ENCODE measurements at regions not wholly inside any gene's neighbourhood (a gene's known extent, or its start where the extent isn't known, plus 50 kb on each side); places are given as distances from the start of the nearest gene placed in this dataset.
"Not testable (repeated sequence)": the region's sequence is repeated elsewhere in the genome, so short reads cannot be mapped to it uniquely, and the experiment has no call there.

DNA sequence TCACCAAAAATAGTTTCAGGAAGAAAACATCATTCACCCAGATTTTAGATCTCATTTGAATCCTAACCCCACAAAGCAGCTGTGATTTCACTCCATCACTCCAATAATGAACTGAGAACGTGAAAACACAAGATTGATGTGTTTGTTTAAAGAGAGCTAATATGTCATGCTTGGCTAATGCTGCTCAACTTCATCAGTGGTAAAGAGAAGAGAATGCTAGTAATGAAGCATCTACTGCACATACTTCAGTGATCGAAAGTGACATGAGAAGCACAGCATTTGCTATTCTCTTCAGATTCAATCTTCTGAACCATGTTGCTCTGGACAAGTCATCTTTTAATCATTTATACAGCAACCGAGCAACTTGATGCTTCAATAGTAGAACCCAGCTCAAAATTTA, 874.7 kb downstream of the EFNA5 start:
- Histone ChIP-seq H3K36me3 (ENCODE audit: insufficient read depth, low read length) (no peaks in the 10 kb centered on the region), H3K4me3 (ENCODE audit: low read length in 2 of 2) (no peak overlapping the region), H3K27me3 (ENCODE audit: insufficient read depth, low read length) (no peaks in the 10 kb centered on the region), H3K4me1 (ENCODE audit: insufficient read depth, low read length) (no peaks in the 10 kb centered on the region), H3K9me3 (ENCODE audit: control insufficient read depth in 1 of 2, low read length in 2 of 2) (no peaks in the 10 kb centered on the region), H3K27ac (ENCODE audit: low read depth, low read length) (no peak overlapping the region)
- intact Hi-C loops (cut with micrococcal nuclease): no loop called here
- ChIA-PET CTCF (ENCODE audit: partially characterized antibody) (no interaction called here), POLR2A (ENCODE audit: partially characterized antibody) (no interaction called here)
- peaks cover 0 to 4% (median 2%) of the 10 kb centered on the region in 8 donors for H3K9me3 Mint-ChIP-seq
- H3K27me3 Mint-ChIP-seq: no peaks in the 10 kb centered on the region
- no peaks in the 10 kb centered on the region for H3K36me3 Mint-ChIP-seq
- H3K27ac Mint-ChIP-seq: no peak overlapping the region
- H3K4me1 Mint-ChIP-seq: no peaks in the 10 kb centered on the region
- no peak for DNase-seq
- no peak overlapping the region for H3K4me3 Mint-ChIP-seq

DNA sequence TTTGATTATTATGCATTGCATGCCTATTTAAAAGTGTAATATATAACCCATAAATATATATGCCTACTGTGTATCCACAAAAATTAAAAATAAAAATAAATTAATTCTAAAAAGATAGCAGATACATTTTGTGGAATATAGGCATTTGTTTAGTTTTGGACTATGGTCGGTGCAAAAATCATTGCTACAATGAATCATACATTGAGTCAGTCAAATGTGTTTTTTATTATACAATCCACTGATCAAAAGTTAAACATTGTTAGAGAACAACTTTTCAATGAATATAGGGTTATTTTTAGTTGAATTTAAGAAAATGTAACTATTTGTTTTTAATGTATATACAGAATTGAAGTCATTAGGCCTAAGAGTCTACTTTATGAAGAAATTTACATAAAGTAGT, 885.9 kb downstream of the EFNA5 start:
- Histone ChIP-seq H3K4me3 (ENCODE audit: low read length in 2 of 2) (no peak overlapping the region), H3K4me1 (ENCODE audit: insufficient read depth, low read length) (no peaks in the 10 kb centered on the region), H3K27ac (ENCODE audit: low read depth, low read length) (no peak overlapping the region), H3K36me3 (ENCODE audit: insufficient read depth, low read length) (no peaks in the 10 kb centered on the region), H3K27me3 (ENCODE audit: insufficient read depth, low read length) (no peaks in the 10 kb centered on the region), H3K9me3 (ENCODE audit: control insufficient read depth in 1 of 2, low read length in 2 of 2) (no peaks in the 10 kb centered on the region)
- H3K27me3 Mint-ChIP-seq: no peaks in the 10 kb centered on the region
- H3K27ac Mint-ChIP-seq: no peak overlapping the region
- H3K36me3 Mint-ChIP-seq: no peaks in the 10 kb centered on the region
- POLR2A ChIA-PET (ENCODE audit: partially characterized antibody): no interaction called here
- CTCF ChIA-PET (ENCODE audit: partially characterized antibody): no interaction called here
- H3K4me1 Mint-ChIP-seq: no peaks in the 10 kb centered on the region
- no peak overlapping the region for H3K4me3 Mint-ChIP-seq
- no peak for DNase-seq
- H3K9me3 Mint-ChIP-seq: peaks cover 0 to 12% (median 4%) of the 10 kb centered on the region in 8 donors
- intact Hi-C loops (cut with micrococcal nuclease): no loop called here

DNA sequence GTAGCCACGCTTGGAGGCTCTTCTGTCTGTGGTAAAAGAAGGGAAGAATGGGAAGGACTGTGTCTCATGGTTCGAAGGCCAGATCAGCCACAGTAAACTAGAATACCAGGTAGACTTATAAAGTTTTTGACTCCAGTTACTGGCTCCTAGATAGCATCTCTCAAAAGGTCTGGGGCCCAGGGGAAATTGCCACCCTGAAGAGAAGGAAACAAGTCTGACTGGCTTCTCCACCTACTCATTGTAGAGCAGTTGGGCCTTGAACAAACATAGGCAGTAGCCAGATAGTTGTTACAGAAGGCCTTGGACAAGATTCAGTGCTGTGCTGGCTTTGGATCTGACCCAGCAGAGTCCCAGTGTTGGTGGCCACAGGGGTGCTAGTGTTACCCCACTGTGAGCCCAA, 890.4 kb downstream of the EFNA5 start:
- Histone ChIP-seq H3K27me3 (ENCODE audit: insufficient read depth, low read length) (no peaks in the 10 kb centered on the region), H3K9me3 (ENCODE audit: control insufficient read depth in 1 of 2, low read length in 2 of 2) (no peaks in the 10 kb centered on the region), H3K4me3 (ENCODE audit: low read length in 2 of 2) (no peak overlapping the region), H3K36me3 (ENCODE audit: insufficient read depth, low read length) (no peaks in the 10 kb centered on the region), H3K4me1 (ENCODE audit: insufficient read depth, low read length) (no peaks in the 10 kb centered on the region), H3K27ac (ENCODE audit: low read depth, low read length) (no peak overlapping the region)
- Mint-ChIP-seq H3K27ac (no peak overlapping the region), H3K9me3 (peaks cover 0 to 17% (median 6%) of the 10 kb centered on the region in 8 donors), H3K4me1 (no peaks in the 10 kb centered on the region), H3K27me3 (no peaks in the 10 kb centered on the region), H3K4me3 (no peak overlapping the region), H3K36me3 (no peaks in the 10 kb centered on the region)
- DNase-seq: no peak
- intact Hi-C loops (cut with micrococcal nuclease): no loop called here
- ChIA-PET CTCF (ENCODE audit: partially characterized antibody) (no interaction called here), POLR2A (ENCODE audit: partially characterized antibody) (no interaction called here)

DNA sequence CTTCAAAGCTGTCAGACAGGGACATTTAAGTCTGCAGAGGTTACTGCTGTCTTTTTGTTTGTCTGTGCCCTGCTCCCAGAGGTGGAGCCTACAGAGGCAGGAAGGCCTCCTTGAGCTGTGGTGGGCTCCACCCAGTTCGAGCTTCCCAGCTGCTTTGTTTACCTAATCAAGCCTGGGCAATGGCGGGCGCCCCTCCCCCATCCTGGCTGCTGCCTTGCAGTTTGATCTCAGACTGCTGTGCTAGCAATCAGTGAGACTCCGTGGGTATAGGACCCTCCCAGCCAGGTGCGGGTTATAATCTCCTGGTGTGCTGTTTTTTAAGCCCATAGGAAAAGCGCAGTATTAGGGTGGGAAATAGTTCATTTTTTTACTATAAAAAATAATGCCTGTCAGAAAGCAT, 894.2 kb downstream of the EFNA5 start:
- H3K36me3 ChIP-seq (ENCODE audit: insufficient read depth, low read length); H3K4me3 Mint-ChIP-seq; H3K36me3 Mint-ChIP-seq; H3K4me1 ChIP-seq (ENCODE audit: insufficient read depth, low read length); H3K4me1 Mint-ChIP-seq; H3K27ac Mint-ChIP-seq; POLR2A ChIA-PET (ENCODE audit: partially characterized antibody); CTCF ChIA-PET (ENCODE audit: partially characterized antibody); H3K27me3 Mint-ChIP-seq; H3K27ac ChIP-seq (ENCODE audit: low read depth, low read length); intact Hi-C loops (cut with micrococcal nuclease); H3K9me3 ChIP-seq (ENCODE audit: control insufficient read depth in 1 of 2, low read length in 2 of 2); DNase-seq; H3K4me3 ChIP-seq (ENCODE audit: low read length in 2 of 2); H3K27me3 ChIP-seq (ENCODE audit: insufficient read depth, low read length): not testable (repeated sequence)
- H3K9me3 Mint-ChIP-seq: peaks cover 0 to 17% (median 6%) of the 10 kb centered on the region in 8 donors

DNA sequence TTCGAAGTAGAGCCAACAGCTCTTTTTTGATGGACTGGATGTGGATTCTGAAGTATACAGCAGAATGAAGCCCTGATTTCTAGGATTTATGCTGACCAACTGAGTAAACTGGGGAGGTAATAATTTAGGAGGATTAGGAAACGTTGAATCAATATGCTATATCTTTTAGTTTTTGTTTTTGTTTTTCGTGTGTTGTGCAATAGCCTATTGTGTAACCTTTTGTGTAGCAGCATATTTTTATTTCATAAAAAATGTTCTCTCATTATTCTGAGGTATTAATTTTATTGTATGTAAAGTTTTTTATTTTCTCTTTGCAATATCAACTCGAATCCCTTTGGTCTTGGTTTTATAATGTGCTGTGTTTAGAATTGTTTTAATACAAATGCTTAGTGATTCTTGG, 902.3 kb downstream of the EFNA5 start:
- intact Hi-C loops (cut with micrococcal nuclease): no loop called here
- H3K9me3 ChIP-seq (ENCODE audit: control insufficient read depth in 1 of 2, low read length in 2 of 2): no peaks in the 10 kb centered on the region
- H3K27ac ChIP-seq (ENCODE audit: low read depth, low read length): no peak overlapping the region
- no peaks in the 10 kb centered on the region for H3K36me3 Mint-ChIP-seq
- no peaks in the 10 kb centered on the region for H3K36me3 ChIP-seq (ENCODE audit: insufficient read depth, low read length)
- ChIA-PET POLR2A (ENCODE audit: partially characterized antibody) (no interaction called here), CTCF (ENCODE audit: partially characterized antibody) (no interaction called here)
- no peak overlapping the region for H3K27ac Mint-ChIP-seq
- no peak for DNase-seq
- H3K9me3 Mint-ChIP-seq: peaks cover 0 to 5% (median 3%) of the 10 kb centered on the region in 8 donors
- no peaks in the 10 kb centered on the region for H3K27me3 Mint-ChIP-seq
- no peak overlapping the region for H3K4me3 ChIP-seq (ENCODE audit: low read length in 2 of 2)
- no peaks in the 10 kb centered on the region for H3K4me1 ChIP-seq (ENCODE audit: insufficient read depth, low read length)
- no peaks in the 10 kb centered on the region for H3K4me1 Mint-ChIP-seq
- no peak overlapping the region for H3K4me3 Mint-ChIP-seq
- no peaks in the 10 kb centered on the region for H3K27me3 ChIP-seq (ENCODE audit: insufficient read depth, low read length)

DNA sequence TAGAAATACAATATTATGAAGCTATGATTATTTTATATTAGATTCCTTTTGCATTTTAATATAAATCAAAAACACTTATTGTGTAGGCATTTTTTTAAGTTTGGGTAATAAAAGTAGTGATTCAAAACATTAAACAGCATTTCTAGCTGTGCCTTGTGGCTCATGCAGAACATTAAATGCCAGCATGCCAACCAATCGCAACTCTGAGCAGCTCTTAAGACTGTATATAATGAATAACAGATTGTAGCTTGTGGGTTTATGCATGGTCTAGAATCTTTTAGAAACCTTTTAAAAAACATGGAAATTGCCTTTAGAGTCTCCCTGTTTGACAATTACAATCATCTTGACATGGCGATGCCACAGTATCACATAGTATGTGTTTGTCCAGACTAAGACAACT, 903.8 kb downstream of the EFNA5 start:
- Mint-ChIP-seq H3K27me3 (no peaks in the 10 kb centered on the region), H3K9me3 (peaks cover 0 to 8% (median 3%) of the 10 kb centered on the region in 8 donors), H3K27ac (no peak overlapping the region), H3K4me3 (no peak overlapping the region), H3K36me3 (no peaks in the 10 kb centered on the region), H3K4me1 (no peaks in the 10 kb centered on the region)
- CTCF ChIA-PET (ENCODE audit: partially characterized antibody): no interaction called here
- Histone ChIP-seq H3K27ac (ENCODE audit: low read depth, low read length) (no peak overlapping the region), H3K27me3 (ENCODE audit: insufficient read depth, low read length) (no peaks in the 10 kb centered on the region), H3K36me3 (ENCODE audit: insufficient read depth, low read length) (no peaks in the 10 kb centered on the region), H3K4me1 (ENCODE audit: insufficient read depth, low read length) (no peaks in the 10 kb centered on the region), H3K9me3 (ENCODE audit: control insufficient read depth in 1 of 2, low read length in 2 of 2) (no peaks in the 10 kb centered on the region), H3K4me3 (ENCODE audit: low read length in 2 of 2) (no peak overlapping the region)
- no peak for DNase-seq
- intact Hi-C loops (cut with micrococcal nuclease): no loop called here
- POLR2A ChIA-PET (ENCODE audit: partially characterized antibody): no interaction called here

DNA sequence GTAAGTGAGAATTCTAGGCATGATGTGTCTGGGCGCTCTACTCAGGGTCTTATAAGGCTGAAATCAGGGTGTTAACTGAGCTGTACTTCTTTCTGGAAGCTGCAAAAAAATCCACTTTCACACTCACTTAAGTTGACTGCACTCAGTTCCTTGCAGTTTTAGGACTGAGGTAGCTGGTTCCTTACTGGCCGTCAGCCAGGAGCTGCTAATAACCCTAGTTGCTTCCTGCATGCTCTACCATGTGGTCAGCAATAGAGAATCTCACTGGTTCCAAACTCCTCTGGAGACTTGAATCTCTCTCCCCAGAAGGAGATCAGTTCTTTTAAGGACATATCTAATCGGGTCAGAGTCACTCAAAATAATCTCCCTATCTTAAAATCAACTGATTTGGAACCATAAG, 911.2 kb downstream of the EFNA5 start:
- ChIA-PET POLR2A (ENCODE audit: partially characterized antibody) (no interaction called here), CTCF (ENCODE audit: partially characterized antibody) (no interaction called here)
- H3K9me3 ChIP-seq (ENCODE audit: control insufficient read depth in 1 of 2, low read length in 2 of 2): no peaks in the 10 kb centered on the region
- no peaks in the 10 kb centered on the region for H3K27me3 ChIP-seq (ENCODE audit: insufficient read depth, low read length)
- Mint-ChIP-seq H3K36me3 (no peaks in the 10 kb centered on the region), H3K4me1 (no peaks in the 10 kb centered on the region), H3K4me3 (no peak overlapping the region), H3K27me3 (no peaks in the 10 kb centered on the region), H3K27ac (no peak overlapping the region), H3K9me3 (peaks cover 0 to 9% (median 0%) of the 10 kb centered on the region in 8 donors)
- intact Hi-C loops (cut with micrococcal nuclease): no loop called here
- no peak for DNase-seq
- no peaks in the 10 kb centered on the region for H3K36me3 ChIP-seq (ENCODE audit: insufficient read depth, low read length)
- no peak overlapping the region for H3K4me3 ChIP-seq (ENCODE audit: low read length in 2 of 2)
- no peak overlapping the region for H3K27ac ChIP-seq (ENCODE audit: low read depth, low read length)
- H3K4me1 ChIP-seq (ENCODE audit: insufficient read depth, low read length): no peaks in the 10 kb centered on the region

DNA sequence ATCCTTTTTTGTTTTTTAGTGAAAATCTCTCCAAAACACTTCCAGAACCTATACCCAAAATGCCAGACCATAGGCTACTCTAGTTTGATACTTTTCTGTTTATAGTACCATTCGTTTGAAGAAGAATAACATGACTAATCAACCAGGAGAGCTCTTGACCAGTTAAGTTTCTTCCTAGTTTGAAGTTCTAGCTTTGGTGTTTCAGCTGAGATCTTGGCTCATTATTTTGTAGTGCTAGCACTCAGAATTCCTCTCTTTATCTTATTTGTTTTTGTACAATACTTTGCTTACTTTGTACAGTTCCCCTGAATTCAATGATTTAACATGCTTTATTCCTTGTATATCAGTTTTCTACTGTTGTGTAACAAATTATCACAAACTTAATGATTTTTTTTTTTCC, 911.6 kb downstream of the EFNA5 start:
- H3K9me3 ChIP-seq (ENCODE audit: control insufficient read depth in 1 of 2, low read length in 2 of 2): no peaks in the 10 kb centered on the region
- Mint-ChIP-seq H3K4me1 (no peaks in the 10 kb centered on the region), H3K36me3 (no peaks in the 10 kb centered on the region), H3K9me3 (peaks cover 0 to 9% (median 0%) of the 10 kb centered on the region in 8 donors), H3K27ac (no peak overlapping the region), H3K4me3 (no peak overlapping the region), H3K27me3 (no peaks in the 10 kb centered on the region)
- DNase-seq: no peak
- H3K27me3 ChIP-seq (ENCODE audit: insufficient read depth, low read length): no peaks in the 10 kb centered on the region
- no peaks in the 10 kb centered on the region for H3K36me3 ChIP-seq (ENCODE audit: insufficient read depth, low read length)
- intact Hi-C loops (cut with micrococcal nuclease): no loop called here
- ChIA-PET POLR2A (ENCODE audit: partially characterized antibody) (no interaction called here), CTCF (ENCODE audit: partially characterized antibody) (no interaction called here)
- H3K27ac ChIP-seq (ENCODE audit: low read depth, low read length): no peak overlapping the region
- H3K4me1 ChIP-seq (ENCODE audit: insufficient read depth, low read length): no peaks in the 10 kb centered on the region
- H3K4me3 ChIP-seq (ENCODE audit: low read length in 2 of 2): no peak overlapping the region
